Effector CD8-positive, alpha-beta T cell (primary cell): ENCODE measurements at regions not wholly inside any gene's neighbourhood (a gene's known extent, or its start where the extent isn't known, plus 50 kb on each side); places are given as distances from the start of the nearest gene placed in this dataset.
"Not testable (repeated sequence)": the region's sequence is repeated elsewhere in the genome, so short reads cannot be mapped to it uniquely, and the experiment has no call there.

Experiments used
- DNase-seq: peaks from one replicate; lab custom pipeline; 2025; lab: John Stamatoyannopoulos, UW

DNA sequence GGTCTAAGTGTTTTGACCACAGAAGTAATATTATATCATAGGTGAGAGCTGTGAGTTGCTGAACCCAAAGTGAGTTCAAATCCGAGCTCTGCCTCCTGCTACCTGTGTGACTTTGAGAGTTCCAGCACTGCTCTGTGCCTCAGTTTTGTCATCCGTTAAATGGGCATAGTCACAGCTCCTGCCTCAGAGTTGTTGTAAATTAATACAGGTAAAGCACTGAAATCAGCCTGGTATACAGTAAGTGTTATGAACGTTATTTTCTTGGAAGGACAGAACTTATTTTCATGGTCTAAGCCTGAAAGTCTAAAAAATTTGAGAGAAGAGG lies 65.4 kb upstream of the ZNF195 start:
- DNase-seq, result not testable (repeated sequence)

DNA sequence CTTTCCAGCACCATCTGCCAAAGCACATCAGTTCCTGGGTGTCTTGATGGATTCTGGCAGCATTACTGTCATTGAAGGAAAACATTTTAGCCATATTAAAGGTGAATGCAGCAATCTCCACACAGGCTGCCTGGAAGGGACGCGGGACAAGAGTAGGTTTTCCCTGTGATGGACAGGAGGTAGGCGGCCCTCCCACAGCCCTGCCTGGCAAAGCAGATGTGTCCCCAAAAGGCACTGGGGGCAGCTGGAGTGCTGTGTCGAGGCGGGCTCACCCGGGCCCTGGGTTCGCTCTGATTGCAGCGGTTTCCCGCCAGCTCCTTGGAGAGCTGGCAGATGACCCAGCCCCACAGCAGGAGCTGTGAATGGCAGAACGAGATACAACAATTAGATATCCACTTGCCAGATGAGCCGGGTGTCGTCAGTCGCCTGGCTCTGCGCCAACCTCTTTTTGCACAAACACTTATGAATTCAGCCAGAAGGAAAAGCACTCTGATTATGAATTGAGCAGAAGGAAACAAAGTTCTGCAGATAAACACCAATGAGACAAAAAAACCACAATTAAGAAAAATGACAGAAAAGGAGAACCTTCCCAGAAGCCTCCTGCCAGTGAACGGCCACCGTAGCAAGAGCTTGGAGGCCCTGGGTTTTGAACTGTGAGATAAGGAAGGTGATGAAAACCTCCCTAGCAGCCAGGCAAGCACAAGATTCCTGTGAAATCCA lies 64.9 kb upstream of the ZNF195 start:
- not testable (repeated sequence) for DNase-seq

DNA sequence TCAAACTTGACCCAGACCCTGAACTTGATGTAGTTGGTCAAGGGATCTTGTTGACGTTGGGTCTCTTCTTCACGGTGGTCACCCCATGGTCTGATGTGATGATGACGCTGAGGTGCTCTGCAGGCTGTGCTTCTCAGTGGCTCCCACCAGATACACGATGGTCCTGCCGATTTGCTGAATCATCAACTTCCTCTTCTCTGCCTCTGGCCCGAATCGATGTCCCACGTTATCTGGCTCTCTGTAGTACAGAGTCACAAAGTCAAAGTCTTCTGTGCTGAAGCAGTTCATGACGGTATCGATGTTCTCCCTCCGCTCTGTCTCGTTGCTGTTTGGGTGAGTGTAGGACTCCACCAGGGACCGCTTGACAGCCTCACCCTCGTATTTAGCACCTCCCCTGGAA lies 58.5 kb upstream of the ZNF195 start:
- DNase-seq, result not testable (repeated sequence)

DNA sequence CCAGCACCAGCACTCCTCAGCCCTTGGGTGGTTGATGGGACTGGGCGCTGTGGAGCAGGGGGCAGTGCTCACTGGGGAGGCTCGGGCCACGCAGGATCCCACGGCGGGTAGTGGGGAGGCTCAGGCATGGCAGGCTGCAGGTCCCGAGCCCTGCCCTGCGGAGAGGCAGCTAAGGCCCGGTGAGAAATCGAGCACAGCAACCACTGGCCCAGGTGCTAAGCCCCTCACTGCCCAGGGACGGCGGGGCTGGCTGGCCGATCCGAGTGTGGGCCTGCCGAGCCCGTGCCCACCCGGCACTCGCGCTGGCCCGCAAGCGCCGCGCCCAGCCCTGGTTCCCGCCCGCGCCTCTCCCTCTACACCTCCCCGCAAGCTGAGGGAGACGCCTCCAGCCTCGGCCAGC lies 56.0 kb upstream of the ZNF195 start:
- DNase-seq, result no peak

DNA sequence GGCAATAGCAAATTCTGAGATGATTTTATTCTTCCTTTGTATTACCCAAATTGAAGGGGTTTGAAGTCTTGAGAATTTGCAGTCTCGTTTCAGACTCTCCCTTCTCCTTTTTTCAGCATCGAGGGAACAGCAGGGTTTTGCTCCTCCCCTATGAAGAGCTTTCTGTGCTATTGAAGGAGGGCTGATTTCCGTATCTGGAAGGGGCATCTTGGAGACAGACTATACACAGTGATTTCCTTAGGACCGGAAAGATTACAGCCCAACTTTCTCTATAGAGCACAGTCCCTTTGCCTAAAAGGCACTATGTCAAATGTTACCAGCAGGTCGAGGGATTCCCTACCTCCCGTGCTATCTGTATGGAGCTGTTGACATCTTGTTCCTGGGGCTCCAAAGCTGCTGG lies 50.2 kb upstream of the ZNF195 start:
- not testable (repeated sequence) for DNase-seq
